Nephron progenitor cell (in vitro differentiated cells): ENCODE measurements at regions not wholly inside any gene's neighbourhood (a gene's known extent, or its start where the extent isn't known, plus 50 kb on each side); places are given as distances from the start of the nearest gene placed in this dataset.

Experiments used
- DNase-seq: peaks from one replicate; pipeline ENCODE4 v3.0.0; 2021
- H3K27ac Mint-ChIP-seq: 2 replicates; pipeline ENCODE4 v1.8.0; 2021; ENCODE audit warnings: mild to moderate bottlenecking, moderate library complexity, mixed read lengths
- H3K27me3 Mint-ChIP-seq: 2 replicates; pipeline ENCODE4 v1.8.0; 2021; ENCODE audit warnings: mild to moderate bottlenecking, low read depth, mixed read lengths; ENCODE audit not compliant: poor library complexity
- H3K36me3 Mint-ChIP-seq: 2 replicates; pipeline ENCODE4 v1.8.0; 2021; ENCODE audit warnings: low read depth, mixed read lengths
- H3K4me1 Mint-ChIP-seq: 2 replicates; pipeline ENCODE4 v1.8.0; 2021; ENCODE audit warnings: mixed read lengths
- H3K4me3 Mint-ChIP-seq: 2 replicates; pipeline ENCODE4 v1.8.0; 2021; ENCODE audit warnings: mild to moderate bottlenecking, moderate library complexity, mixed read lengths
- H3K9me3 Mint-ChIP-seq: 2 replicates; pipeline ENCODE4 v1.8.0; 2021; ENCODE audit warnings: mild to moderate bottlenecking, moderate library complexity, mixed read lengths
- CTCF ChIP-seq: fragments of 200-600 bp; sonication (generic); IDR thresholded peaks from 2 replicates; pipeline ENCODE4 v1.5.0; 2021; ENCODE audit warnings: antibody characterized with exemption

GRCh38 chr4:31649878-31650277, 929.7 kb downstream of the PCDH7 start:
- H3K27ac Mint-ChIP-seq = no peak overlapping the region
- H3K36me3 Mint-ChIP-seq = no peaks in the 10 kb centered on the region
- no peak overlapping the region for H3K4me3 Mint-ChIP-seq
- DNase-seq = no peak
- H3K9me3 Mint-ChIP-seq = no peaks in the 10 kb centered on the region
- no peaks in the 10 kb centered on the region for H3K27me3 Mint-ChIP-seq
- TF ChIP-seq CTCF = no peak
- no peaks in the 10 kb centered on the region for H3K4me1 Mint-ChIP-seq

GRCh38 chr4:31651541-31651940, 931.4 kb downstream of the PCDH7 start:
- Mint-ChIP-seq H3K36me3 (no peaks in the 10 kb centered on the region), H3K4me1 (no peaks in the 10 kb centered on the region), H3K9me3 (no peaks in the 10 kb centered on the region), H3K27me3 (no peaks in the 10 kb centered on the region), H3K27ac (no peak overlapping the region), H3K4me3 (no peak overlapping the region)
- TF ChIP-seq CTCF = no peak
- no peak for DNase-seq

DNA sequence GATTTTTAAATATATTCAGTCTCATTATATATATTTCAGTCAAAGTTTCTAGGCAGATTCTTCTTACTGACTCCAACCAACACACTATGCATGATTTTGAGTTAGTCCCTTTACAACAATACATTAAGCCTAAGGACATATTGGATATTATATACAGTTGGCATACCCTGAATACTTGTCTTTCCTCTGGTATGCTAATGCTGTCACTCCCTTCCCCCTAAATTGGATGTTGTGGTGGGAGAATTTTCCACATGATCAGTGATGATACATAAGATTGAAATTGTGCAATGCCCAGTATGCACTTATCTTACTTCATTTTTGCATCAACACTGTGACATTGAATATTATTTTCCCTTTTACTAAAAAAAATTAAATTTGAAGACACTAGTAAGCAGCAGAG, 935.2 kb downstream of the PCDH7 start:
- Mint-ChIP-seq H3K36me3 (no peaks in the 10 kb centered on the region), H3K4me1 (no peaks in the 10 kb centered on the region), H3K27me3 (no peaks in the 10 kb centered on the region), H3K4me3 (no peak overlapping the region), H3K27ac (no peak overlapping the region), H3K9me3 (no peaks in the 10 kb centered on the region)
- DNase-seq = no peak
- TF ChIP-seq CTCF = no peak

- Mint-ChIP-seq H3K4me1 (no peaks in the 10 kb centered on the region), H3K27ac (no peak overlapping the region), H3K27me3 (no peaks in the 10 kb centered on the region), H3K36me3 (no peaks in the 10 kb centered on the region), H3K9me3 (no peaks in the 10 kb centered on the region), H3K4me3 (no peak overlapping the region)
- DNase-seq = no peak
- TF ChIP-seq CTCF = no peak
Observed at GRCh38 chr4:31657859-31658570, 937.8 kb downstream of the PCDH7 start.

GRCh38 chr4:31660916-31661315, 940.7 kb downstream of the PCDH7 start:
- Mint-ChIP-seq H3K27me3 (no peaks in the 10 kb centered on the region), H3K36me3 (no peaks in the 10 kb centered on the region), H3K4me1 (peaks cover 5% of the 10 kb centered on the region), H3K9me3 (no peaks in the 10 kb centered on the region), H3K4me3 (no peak overlapping the region), H3K27ac (no peak overlapping the region)
- DNase-seq = no peak
- TF ChIP-seq CTCF = no peak

- no peaks in the 10 kb centered on the region for H3K9me3 Mint-ChIP-seq
- peaks cover 5% of the 10 kb centered on the region for H3K4me1 Mint-ChIP-seq
- DNase-seq = no peak
- H3K4me3 Mint-ChIP-seq = no peak overlapping the region
- H3K27ac Mint-ChIP-seq = no peak overlapping the region
- no peaks in the 10 kb centered on the region for H3K36me3 Mint-ChIP-seq
- H3K27me3 Mint-ChIP-seq = no peaks in the 10 kb centered on the region
- TF ChIP-seq CTCF = no peak
Observed at GRCh38 chr4:31662951-31663350, 942.8 kb downstream of the PCDH7 start.
